HepG2 (cell line): ENCODE measurements at regions not wholly inside any gene's neighbourhood (a gene's known extent, or its start where the extent isn't known, plus 50 kb on each side); places are given as distances from the start of the nearest gene placed in this dataset.

Experiments used
- EZH2 ChIP-seq: conservative IDR thresholded peaks from 2 replicates; pipeline ENCODE4 v1.6.1; 2012; ENCODE audit warnings: mild to moderate bottlenecking, low read depth, low read length, moderate library complexity
- TAF1 ChIP-seq: sonication (generic); formaldehyde crosslinking; IDR thresholded peaks from 2 replicates; pipeline ENCODE4 v1.4.0; 2020; ENCODE audit warnings: missing genetic modification reagents
- ZNF431 ChIP-seq: sonication (generic); formaldehyde crosslinking; IDR thresholded peaks from 2 replicates; pipeline ENCODE4 v1.9.0; 2022; ENCODE audit warnings: missing genetic modification reagents, low read depth, mild to moderate bottlenecking, borderline replicate concordance

DNA sequence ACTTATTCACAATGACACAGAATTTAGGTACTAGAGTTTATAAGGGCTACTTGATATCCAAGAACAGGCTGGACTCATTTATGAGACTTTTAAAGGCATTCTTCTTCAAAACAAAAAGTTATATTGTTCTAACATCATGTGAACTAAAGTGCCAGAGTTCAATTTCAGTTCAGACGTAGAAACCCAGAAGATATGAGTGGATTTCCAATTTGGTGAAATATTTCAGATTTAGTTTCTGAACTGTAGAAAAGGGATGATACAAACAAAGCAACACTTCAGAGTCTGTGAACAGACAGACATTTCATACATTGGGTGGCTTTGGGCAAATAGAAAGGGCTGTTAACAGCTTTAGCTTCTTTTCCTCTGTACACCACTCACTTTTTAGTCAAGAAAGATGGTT lies 384.0 kb downstream of the NR2F1-AS1 start:
- TF ChIP-seq TAF1 (no peak), ZNF431 (CRISPR knock-in tag) (no peak), EZH2 (no peak)
